IPS DF 6.9 (cell line): ENCODE measurements at regions not wholly inside any gene's neighbourhood (a gene's known extent, or its start where the extent isn't known, plus 50 kb on each side); places are given as distances from the start of the nearest gene placed in this dataset.

Experiments used
- DNase-seq: peaks from one replicate; pipeline ENCODE4 v3.0.0-alpha.2; 2013; ENCODE audit warnings: low read depth, low spot score
- H3K27ac ChIP-seq: one replicate; pipeline ENCODE4 v1.5.1; 2013; ENCODE audit warnings: low read length, control low read depth
- H3K27me3 ChIP-seq: 2 replicates; pipeline ENCODE4 v1.6.1; 2013; ENCODE audit warnings: mild to moderate bottlenecking, low read length; ENCODE audit not compliant: control insufficient read depth, insufficient read depth
- H3K36me3 ChIP-seq: 2 replicates; pipeline ENCODE4 v1.6.1; 2013; ENCODE audit warnings: low read length; ENCODE audit not compliant: control insufficient read depth, insufficient read depth
- H3K4me1 ChIP-seq: 2 replicates; pipeline ENCODE4 v1.6.1; 2013; ENCODE audit warnings: low read length; ENCODE audit not compliant: control insufficient read depth, insufficient read depth
- H3K4me3 ChIP-seq: 2 replicates; pipeline ENCODE4 v1.5.1; 2013; ENCODE audit warnings: mild to moderate bottlenecking, low read length
- H3K9me3 ChIP-seq: 2 replicates; pipeline ENCODE4 v1.6.1; 2013; ENCODE audit warnings: low read length, inconsistent platforms; ENCODE audit not compliant: control insufficient read depth, insufficient read depth
- WGBS: extraction: QIAGEN DNeasy Blood & Tissue Kit; methylation state at CpG from one replicate; pipeline ENCODE4 v1.1.7; 2013; ENCODE audit warnings: mixed read lengths, missing lambda C conversion rate; ENCODE audit not compliant: insufficient read length, insufficient coverage; 5-methylcytosine and 5-hydroxymethylcytosine counted together

GRCh38 chr12:90829044-90829443 lies 125.9 kb downstream of the CCER1 start:
- Histone ChIP-seq H3K9me3 (no peaks in the 10 kb centered on the region), H3K27me3 (no peaks in the 10 kb centered on the region), H3K4me3 (no peak overlapping the region), H3K4me1 (no peaks in the 10 kb centered on the region), H3K36me3 (no peaks in the 10 kb centered on the region), H3K27ac (no peak overlapping the region)
- no CpG with 5 or more reads among the region's 1 CpG for WGBS
- DNase-seq = no peak

- no peaks in the 10 kb centered on the region for H3K4me1 ChIP-seq
- no CpG with 5 or more reads among the region's 2 CpGs for WGBS
- H3K36me3 ChIP-seq = no peaks in the 10 kb centered on the region
- no peak overlapping the region for H3K27ac ChIP-seq
- H3K9me3 ChIP-seq = no peaks in the 10 kb centered on the region
- no peak for DNase-seq
- no peak overlapping the region for H3K4me3 ChIP-seq
- H3K27me3 ChIP-seq = no peaks in the 10 kb centered on the region
Observed at GRCh38 chr12:90828621-90829020, 126.4 kb downstream of the CCER1 start.

GRCh38 chr12:90827567-90827966 lies 127.4 kb downstream of the CCER1 start:
- H3K9me3 ChIP-seq = no peaks in the 10 kb centered on the region
- H3K27ac ChIP-seq = no peak overlapping the region
- no peak overlapping the region for H3K4me3 ChIP-seq
- no peaks in the 10 kb centered on the region for H3K27me3 ChIP-seq
- DNase-seq = no peak
- no peaks in the 10 kb centered on the region for H3K36me3 ChIP-seq
- no peaks in the 10 kb centered on the region for H3K4me1 ChIP-seq

GRCh38 chr12:90826036-90826435 lies 128.9 kb downstream of the CCER1 start:
- DNase-seq = no peak
- Histone ChIP-seq H3K36me3 (no peaks in the 10 kb centered on the region), H3K4me1 (no peaks in the 10 kb centered on the region), H3K27me3 (no peaks in the 10 kb centered on the region), H3K27ac (no peak overlapping the region), H3K4me3 (no peak overlapping the region), H3K9me3 (no peaks in the 10 kb centered on the region)
- no CpG with 5 or more reads among the region's 3 CpGs for WGBS

- Histone ChIP-seq H3K4me1 (no peaks in the 10 kb centered on the region), H3K27me3 (no peaks in the 10 kb centered on the region), H3K36me3 (no peaks in the 10 kb centered on the region), H3K27ac (no peak overlapping the region), H3K9me3 (no peaks in the 10 kb centered on the region), H3K4me3 (no peak overlapping the region)
- DNase-seq = no peak
- WGBS = no CpG with 5 or more reads among the region's 32 CpGs
Observed at GRCh38 chr12:90823859-90824258, 131.1 kb downstream of the CCER1 start.

GRCh38 chr12:90819709-90820108 lies 135.3 kb downstream of the CCER1 start:
- Histone ChIP-seq H3K27ac (no peak overlapping the region), H3K9me3 (no peaks in the 10 kb centered on the region), H3K4me1 (no peaks in the 10 kb centered on the region; the same call in 1 of the 2 replicates), H3K4me3 (no peak overlapping the region), H3K36me3 (no peaks in the 10 kb centered on the region), H3K27me3 (no peaks in the 10 kb centered on the region)
- no peak for DNase-seq

- no peak for DNase-seq
- Histone ChIP-seq H3K4me3 (no peak overlapping the region), H3K36me3 (no peaks in the 10 kb centered on the region), H3K27ac (no peak overlapping the region), H3K27me3 (no peaks in the 10 kb centered on the region), H3K9me3 (no peaks in the 10 kb centered on the region), H3K4me1 (no peaks in the 10 kb centered on the region; the same call in 1 of the 2 replicates)
- no CpG with 5 or more reads among the region's 3 CpGs for WGBS
Observed at GRCh38 chr12:90816353-90817089, 138.5 kb downstream of the CCER1 start.

- Histone ChIP-seq H3K4me3 (no peak overlapping the region), H3K27me3 (no peaks in the 10 kb centered on the region), H3K27ac (no peak overlapping the region), H3K9me3 (no peaks in the 10 kb centered on the region), H3K4me1 (no peaks in the 10 kb centered on the region), H3K36me3 (no peaks in the 10 kb centered on the region)
- no CpG with 5 or more reads among the region's 1 CpG for WGBS
- no peak for DNase-seq
Observed at GRCh38 chr12:90809940-90810339, 145.0 kb downstream of the CCER1 start.

GRCh38 chr12:90808568-90808967 lies 146.4 kb downstream of the CCER1 start:
- Histone ChIP-seq H3K27ac (no peak overlapping the region), H3K36me3 (no peaks in the 10 kb centered on the region), H3K4me1 (no peaks in the 10 kb centered on the region), H3K9me3 (no peaks in the 10 kb centered on the region), H3K27me3 (no peaks in the 10 kb centered on the region), H3K4me3 (no peak overlapping the region)
- no CpG with 5 or more reads among the region's 3 CpGs for WGBS
- no peak for DNase-seq

- no CpG with 5 or more reads among the region's 6 CpGs for WGBS
- Histone ChIP-seq H3K27ac (no peak overlapping the region), H3K27me3 (no peaks in the 10 kb centered on the region), H3K9me3 (no peaks in the 10 kb centered on the region), H3K36me3 (no peaks in the 10 kb centered on the region), H3K4me1 (no peaks in the 10 kb centered on the region), H3K4me3 (no peak overlapping the region)
- DNase-seq = no peak
Observed at GRCh38 chr12:90802727-90803126, 152.2 kb downstream of the CCER1 start.

GRCh38 chr12:90801776-90802175 lies 153.2 kb downstream of the CCER1 start:
- no peaks in the 10 kb centered on the region for H3K27me3 ChIP-seq
- no peaks in the 10 kb centered on the region for H3K36me3 ChIP-seq
- DNase-seq = no peak
- no peak overlapping the region for H3K27ac ChIP-seq
- H3K4me3 ChIP-seq = no peak overlapping the region
- no peaks in the 10 kb centered on the region for H3K9me3 ChIP-seq
- H3K4me1 ChIP-seq = no peaks in the 10 kb centered on the region
- WGBS = no CpG with 5 or more reads among the region's 4 CpGs
